RKO (cell line): ENCODE measurements at regions not wholly inside any gene's neighbourhood (a gene's known extent, or its start where the extent isn't known, plus 50 kb on each side); places are given as distances from the start of the nearest gene placed in this dataset.
"Not testable (repeated sequence)": the region's sequence is repeated elsewhere in the genome, so short reads cannot be mapped to it uniquely, and the experiment has no call there.

ENCODE experiments used
- DNase-seq: peaks from one replicate; pipeline ENCODE4 v3.0.0-alpha.2; 2016; ENCODE audit warnings: low spot score

GRCh38 chr3:197430934-197431333 is 124.8 kb downstream of the BDH1 start:
- DNase-seq, result no peak

DNA sequence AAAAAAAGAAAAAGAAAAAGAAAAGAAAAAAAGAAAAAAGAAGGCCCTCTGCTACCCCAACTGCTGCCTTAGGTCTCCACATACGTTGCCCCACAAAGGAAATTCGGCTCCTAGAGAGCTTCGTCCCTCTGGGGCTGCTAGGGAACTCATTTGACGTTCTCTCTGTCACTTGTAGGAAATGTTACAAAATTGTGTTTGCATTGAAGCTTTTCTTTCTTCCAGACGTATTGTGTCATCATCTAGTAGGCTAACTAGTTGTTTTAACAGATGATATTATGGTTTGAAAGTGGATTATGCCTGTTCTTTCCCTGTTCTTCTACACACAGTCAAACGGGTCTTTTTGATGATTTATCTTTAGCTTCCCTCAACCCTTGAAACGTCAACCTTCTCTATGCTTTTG is 125.3 kb downstream of the BDH1 start:
- DNase-seq, result no peak

DNA sequence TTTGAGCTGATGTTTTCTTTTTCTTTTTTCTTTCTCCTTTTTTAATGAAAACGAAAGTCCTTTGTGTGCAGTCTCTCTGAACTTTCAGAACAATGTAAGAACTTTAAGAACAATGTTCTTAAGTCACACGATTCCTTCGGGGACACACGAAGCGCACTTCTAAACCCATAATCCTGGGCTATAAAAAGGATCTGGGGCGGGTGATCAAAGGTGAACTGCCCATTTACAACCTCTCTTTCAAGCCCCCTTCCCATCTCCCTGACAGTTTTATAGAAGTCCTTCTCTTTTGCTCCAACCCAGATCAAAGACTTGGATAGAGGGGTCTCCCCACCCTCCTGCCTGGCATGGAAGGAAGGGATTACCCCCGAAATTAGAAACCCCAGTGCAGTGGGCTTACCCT is 126.8 kb downstream of the BDH1 start:
- no peak for DNase-seq

- no peak for DNase-seq
Observed at GRCh38 chr3:197428117-197428801, 127.5 kb downstream of the BDH1 start.

- no peak for DNase-seq
Observed at GRCh38 chr3:197427021-197427420, 128.6 kb upstream of the DLG1 start.

GRCh38 chr3:197426121-197426566 is 127.7 kb upstream of the DLG1 start:
- no peak for DNase-seq

DNA sequence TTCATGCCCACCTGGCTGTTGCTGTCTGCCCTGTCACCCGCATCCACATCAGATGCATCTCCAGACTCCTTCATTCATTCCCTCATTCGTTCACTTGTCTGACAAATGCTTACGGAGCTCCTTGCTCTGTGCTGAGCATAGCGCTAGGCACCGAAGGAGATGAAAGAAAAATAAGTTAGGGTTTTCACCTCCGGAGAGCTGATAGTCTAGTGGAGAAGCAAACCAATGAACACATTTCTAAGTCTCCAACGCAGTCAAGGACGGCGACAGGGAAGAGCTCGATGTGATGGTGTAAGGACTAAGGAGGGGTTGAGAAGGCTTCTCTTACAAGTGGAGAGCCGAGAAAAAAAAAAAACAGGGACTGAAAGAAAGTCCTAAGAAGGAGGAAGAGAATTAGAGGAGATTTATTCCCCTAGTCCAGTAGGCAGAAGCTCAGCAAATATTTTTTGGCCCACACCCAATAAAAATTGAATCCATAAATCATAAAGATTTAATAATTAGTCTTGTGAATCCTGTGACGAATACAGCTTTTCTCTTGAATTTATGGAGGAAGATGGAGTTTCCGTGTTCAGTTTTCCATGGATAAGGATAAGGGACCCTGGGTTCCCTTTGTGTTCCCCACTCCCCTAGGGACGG is 127.2 kb upstream of the DLG1 start:
- no peak for DNase-seq

DNA sequence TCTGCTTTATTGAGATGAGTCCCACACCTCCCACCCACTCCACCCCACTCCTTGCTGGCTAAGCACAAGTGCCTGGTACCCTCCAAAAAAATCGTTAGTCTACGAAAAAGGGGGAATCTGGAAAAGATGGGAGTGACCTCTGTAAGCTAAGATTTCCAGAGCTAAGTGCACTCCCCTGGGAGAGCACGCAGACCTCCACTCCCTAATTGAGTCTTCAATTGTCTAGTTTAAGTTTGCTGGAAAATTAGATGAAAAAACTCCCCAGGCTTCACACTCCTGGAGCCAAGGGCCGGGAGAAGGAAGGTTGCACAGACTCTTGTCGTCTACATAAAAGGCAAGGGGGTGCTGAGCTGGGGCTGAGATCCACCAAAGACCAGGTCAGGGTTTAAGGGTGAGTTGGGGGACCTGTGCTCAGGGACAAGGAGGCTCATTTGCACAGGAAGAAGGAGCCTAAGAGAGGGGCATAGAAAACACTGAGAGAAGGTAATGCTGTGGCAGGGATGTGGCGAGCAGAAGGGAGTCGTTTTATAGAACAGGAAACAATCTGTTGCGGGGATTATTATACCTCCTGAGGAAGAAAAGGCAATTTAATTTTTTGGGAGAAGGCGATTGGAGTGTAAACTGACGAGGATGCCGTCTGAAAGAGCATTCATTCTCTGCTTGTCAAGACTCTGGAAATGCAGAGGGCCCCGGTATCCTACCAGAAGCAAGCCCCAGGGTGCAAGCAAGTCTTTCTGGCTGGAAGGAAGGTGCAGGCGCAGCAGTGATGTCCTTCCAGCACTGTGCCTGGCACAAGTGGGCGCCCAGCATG is 126.5 kb upstream of the DLG1 start:
- no peak for DNase-seq

- no peak for DNase-seq
Observed at GRCh38 chr3:197424266-197424665, 125.9 kb upstream of the DLG1 start.

- DNase-seq, result no peak
Observed at GRCh38 chr3:197423376-197423775, 125.0 kb upstream of the DLG1 start.

GRCh38 chr3:197422506-197422905 is 124.1 kb upstream of the DLG1 start:
- no peak for DNase-seq

- no peak for DNase-seq
Observed at GRCh38 chr3:197421021-197421420, 122.6 kb upstream of the DLG1 start.

GRCh38 chr3:197420566-197420965 is 122.2 kb upstream of the DLG1 start:
- no peak for DNase-seq

- DNase-seq, result no peak
Observed at GRCh38 chr3:197420115-197420514, 121.7 kb upstream of the DLG1 start.

DNA sequence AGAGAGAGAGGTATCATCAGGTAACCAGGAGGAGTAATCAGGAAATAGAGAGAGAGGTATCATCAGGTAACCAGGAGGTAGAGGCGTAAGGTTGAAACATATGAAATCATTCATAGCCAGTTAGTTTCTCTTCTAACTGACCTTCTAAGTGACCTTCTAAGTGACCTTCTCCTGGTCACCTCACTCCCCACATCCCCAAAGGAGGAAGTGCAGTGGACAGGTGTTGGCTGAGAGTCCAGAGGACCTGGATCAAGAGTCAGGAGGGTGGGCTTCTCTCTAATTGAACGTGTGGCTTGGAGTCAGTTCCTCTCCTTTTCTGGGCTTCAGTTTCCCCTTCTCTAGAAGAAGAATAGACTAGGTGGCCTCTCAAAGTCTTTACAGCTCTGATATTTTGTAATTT is 121.3 kb upstream of the DLG1 start:
- DNase-seq, result no peak

GRCh38 chr3:197417911-197418618 is 119.7 kb upstream of the DLG1 start:
- DNase-seq, result no peak

DNA sequence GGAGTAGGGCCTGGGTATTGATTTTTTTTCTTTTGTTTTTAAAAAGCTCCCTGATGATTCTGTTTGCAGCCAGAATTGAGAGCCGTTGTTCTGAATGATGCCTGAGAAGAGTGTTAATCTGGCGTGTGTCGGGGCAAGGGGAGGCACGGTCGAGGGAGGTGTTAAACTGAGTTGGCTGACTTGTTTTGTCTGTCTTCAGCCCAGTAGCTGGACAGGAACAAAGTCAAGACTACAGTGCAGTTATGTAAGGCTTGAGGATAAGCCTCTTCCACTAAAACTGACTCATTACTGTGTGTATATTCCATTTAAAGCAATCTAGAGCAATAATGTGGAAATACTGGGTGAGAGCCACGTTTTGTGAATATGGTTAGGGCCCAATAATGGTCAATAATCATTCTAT is 119.0 kb upstream of the DLG1 start:
- DNase-seq, result peak; percentile 32

GRCh38 chr3:197411899-197412298 is 113.5 kb upstream of the DLG1 start:
- not testable (repeated sequence) for DNase-seq

DNA sequence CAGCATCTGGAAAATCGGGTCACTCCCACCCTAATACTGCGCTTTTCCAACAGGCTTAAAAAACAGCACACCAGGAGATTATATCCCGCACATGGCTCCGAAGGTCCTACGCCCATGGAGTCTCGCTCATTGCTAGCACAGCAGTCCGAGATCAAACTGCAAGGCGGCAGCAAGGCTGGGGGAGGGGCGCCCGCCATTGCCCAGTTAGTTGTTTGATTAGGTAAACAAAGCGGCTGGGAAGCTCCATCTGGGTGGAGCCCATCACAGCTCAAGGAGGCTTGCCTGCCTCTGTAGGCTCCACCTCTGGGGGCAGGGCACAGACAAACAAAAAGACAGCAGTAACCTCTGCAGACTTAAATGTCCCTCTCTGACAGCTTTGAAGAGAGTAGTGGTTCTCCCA is 111.8 kb upstream of the DLG1 start:
- DNase-seq, result not testable (repeated sequence)

DNA sequence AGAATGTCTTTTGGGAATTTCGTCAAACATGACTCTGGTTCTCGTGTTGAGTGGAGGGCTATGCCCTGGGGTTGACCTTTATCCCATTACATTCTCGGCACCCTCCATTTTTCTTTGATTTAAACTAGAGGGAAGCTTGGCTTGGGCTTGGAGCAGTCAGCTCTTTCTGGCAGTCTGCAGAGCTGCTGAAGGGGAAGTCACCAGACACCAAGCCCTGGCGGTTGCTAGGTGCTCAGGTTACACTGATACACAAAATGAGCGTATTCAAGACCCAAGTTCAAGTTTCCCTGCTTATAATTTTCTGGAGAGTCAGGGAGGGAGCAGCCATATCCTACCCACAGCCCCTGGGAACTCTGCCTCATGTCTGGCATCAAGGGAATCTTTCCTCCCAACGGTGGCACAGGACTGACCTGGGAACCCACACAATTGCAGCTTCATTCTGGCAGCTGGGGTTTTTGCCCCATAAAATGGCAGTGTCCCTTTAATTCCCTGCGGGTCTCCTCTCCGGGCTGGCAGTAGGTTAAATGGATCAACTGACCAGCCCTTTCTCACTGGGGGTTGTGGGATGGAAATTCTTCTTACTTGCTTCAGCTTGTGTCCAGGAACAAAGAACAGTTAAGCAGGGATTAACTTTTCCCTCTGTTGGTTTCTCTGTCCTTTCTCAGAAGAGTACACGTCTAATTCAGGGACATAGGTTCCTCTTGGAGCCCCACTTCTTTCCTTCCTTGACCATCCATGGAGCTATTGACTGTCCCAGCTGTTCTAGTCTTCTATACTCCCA is 110.0 kb upstream of the DLG1 start:
- DNase-seq, result no peak

- DNase-seq, result no peak
Observed at GRCh38 chr3:197407526-197407925, 109.1 kb upstream of the DLG1 start.

GRCh38 chr3:197407053-197407452 is 108.6 kb upstream of the DLG1 start:
- DNase-seq, result no peak
